IMR-90 (cell line): ENCODE measurements at regions not wholly inside any gene's neighbourhood (a gene's known extent, or its start where the extent isn't known, plus 50 kb on each side); places are given as distances from the start of the nearest gene placed in this dataset.

Experiments
- ATAC-seq: fragments of 200-7000 bp; cut with Tn5 transposase; 2 replicates; pipeline ENCODE4 v1.9.1; 2020; ENCODE audit warnings: low read depth, mild to moderate bottlenecking, moderate library complexity
- BruUV-seq: library from RNA; stranded (reverse); fragments of 400-500 nt; replicated peaks from 2 replicates; lab custom pipeline; 2021; lab: Mats Ljungman, UMichigan
- CTCF ChIA-PET: fragments of 300-600 bp; formaldehyde crosslinking; extraction: SDS; loops from one replicate; lab custom pipeline; 2021; ENCODE audit warnings: antibody characterized with exemption; lab: Yijun Ruan, JAX
- POLR2A ChIA-PET: fragments of 300-600 bp; sonication (Branson Sonifier 250); formaldehyde crosslinking; loops from one replicate; lab custom pipeline; 2022; ENCODE audit warnings: antibody characterized with exemption; ENCODE audit not compliant: unreplicated experiment; lab: Charles Lee
- DNase-seq: peaks from one replicate; pipeline ENCODE4 v3.0.0; 2013
- H2AFZ ChIP-seq: replicated peaks from 2 replicates; pipeline ENCODE3; 2013; ENCODE audit warnings: low read length, mild to moderate bottlenecking; ENCODE audit not compliant: poor library complexity
- H2AK5ac ChIP-seq: 2 replicates; pipeline ENCODE4 v1.6.1; 2013; ENCODE audit warnings: low read depth, low read length, inconsistent platforms
- H2AK9ac ChIP-seq: replicated peaks from 2 replicates; pipeline ENCODE3; 2013; ENCODE audit warnings: mild to moderate bottlenecking, low read depth, low read length, moderate library complexity; ENCODE audit not compliant: poor library complexity
- H2BK120ac ChIP-seq: 2 replicates; pipeline ENCODE4 v1.6.1; 2013; ENCODE audit warnings: low read depth, low read length, inconsistent platforms
- H2BK15ac ChIP-seq: 3 replicates; pipeline ENCODE4 v1.6.1; 2013; ENCODE audit warnings: low read depth, low read length, inconsistent platforms
- H2BK20ac ChIP-seq: 2 replicates; pipeline ENCODE4 v1.6.1; 2013; ENCODE audit warnings: low read depth, mild to moderate bottlenecking, inconsistent platforms, low read length, moderate library complexity
- H2BK5ac ChIP-seq: 2 replicates; pipeline ENCODE4 v1.6.1; 2013; ENCODE audit warnings: mild to moderate bottlenecking, low read depth, low read length, inconsistent platforms; ENCODE audit not compliant: poor library complexity, severe bottlenecking
- H3K14ac ChIP-seq: replicated peaks from 2 replicates; pipeline ENCODE4 v1.6.1; 2013; ENCODE audit warnings: low read depth, low read length, inconsistent platforms
- H3K18ac ChIP-seq: 2 replicates; pipeline ENCODE4 v1.6.1; 2013; ENCODE audit warnings: low read depth, low read length, control low read depth
- H3K23ac ChIP-seq: 2 replicates; pipeline ENCODE4 v1.6.1; 2013; ENCODE audit warnings: low read depth, low read length, inconsistent platforms
- H3K27ac ChIP-seq: 2 replicates; pipeline ENCODE4 v1.5.1; 2013; ENCODE audit warnings: mild to moderate bottlenecking, control low read depth, low read length; ENCODE audit not compliant: insufficient read depth
- H3K27me3 ChIP-seq: 2 replicates; pipeline ENCODE4 v1.6.1; 2013; ENCODE audit warnings: low read length; ENCODE audit not compliant: control insufficient read depth, insufficient read depth
- H3K36me3 ChIP-seq: 2 replicates; pipeline ENCODE4 v1.6.1; 2013; ENCODE audit warnings: low read length, mixed read lengths; ENCODE audit not compliant: control insufficient read depth, insufficient read depth
- H3K4ac ChIP-seq: 2 replicates; pipeline ENCODE4 v1.6.1; 2013; ENCODE audit warnings: low read depth, low read length, inconsistent platforms
- H3K4me1 ChIP-seq: 2 replicates; pipeline ENCODE4 v1.6.1; 2013; ENCODE audit warnings: low read length, mixed read lengths; ENCODE audit not compliant: control insufficient read depth, insufficient read depth
- H3K4me2 ChIP-seq: 2 replicates; pipeline ENCODE4 v1.6.1; 2013; ENCODE audit warnings: low read depth, mild to moderate bottlenecking, control low read depth, low read length, moderate library complexity
- H3K4me3 ChIP-seq: 2 replicates; pipeline ENCODE4 v1.5.1; 2013; ENCODE audit warnings: low read depth, mild to moderate bottlenecking, control low read depth, low read length, moderate library complexity; ENCODE audit not compliant: insufficient read depth
- H3K56ac ChIP-seq: 2 replicates; pipeline ENCODE4 v1.6.1; 2013; ENCODE audit warnings: low read length, inconsistent platforms; ENCODE audit not compliant: insufficient read depth; ENCODE audit errors: extremely low read depth
- H3K79me1 ChIP-seq, 2 experiments: 2 replicates each; pipeline ENCODE4 v1.6.1; 2013; ENCODE audit warnings: low read length in 2 of 2, inconsistent platforms in 1 of 2, low read depth in 1 of 2
- H3K9ac ChIP-seq: 2 replicates; pipeline ENCODE4 v1.6.1; 2013; ENCODE audit warnings: low read depth, low read length, control low read depth
- H3K9me1 ChIP-seq: 2 replicates; pipeline ENCODE4 v1.6.1; 2013; ENCODE audit warnings: low read length, inconsistent platforms; ENCODE audit not compliant: insufficient read depth
- H3K9me3 ChIP-seq: 2 replicates; pipeline ENCODE4 v1.6.1; 2013; ENCODE audit warnings: low read length; ENCODE audit not compliant: control insufficient read depth, insufficient read depth
- H4K20me1 ChIP-seq: 2 replicates; pipeline ENCODE4 v1.6.1; 2013; ENCODE audit warnings: low read length, inconsistent platforms; ENCODE audit not compliant: insufficient read depth
- H4K5ac ChIP-seq: 2 replicates; pipeline ENCODE4 v1.6.1; 2013; ENCODE audit warnings: mild to moderate bottlenecking, low read depth, low read length, control low read depth
- H4K8ac ChIP-seq, 2 experiments: 2 replicates each; pipeline ENCODE4 v1.6.1; 2013; ENCODE audit warnings: low read depth in 2 of 2, low read length in 2 of 2, control low read depth in 1 of 2, inconsistent platforms in 1 of 2
- H4K91ac ChIP-seq: 2 replicates; pipeline ENCODE4 v1.6.1; 2013; ENCODE audit warnings: low read depth, low read length, inconsistent platforms; ENCODE audit not compliant: insufficient read depth
- BHLHE40 ChIP-seq: fragments of 150-350 bp; IDR thresholded peaks from 2 replicates; pipeline ENCODE4 v1.6.1; 2016; ENCODE audit warnings: mild to moderate bottlenecking, low read depth, low read length
- FOS ChIP-seq: fragments of 150-350 bp; IDR thresholded peaks from 2 replicates; pipeline ENCODE4 v1.6.1; 2016; ENCODE audit warnings: low read depth, low read length
- MAZ ChIP-seq: IDR thresholded peaks from 2 replicates; pipeline ENCODE4 v1.6.1; 2012; ENCODE audit warnings: low read depth, mild to moderate bottlenecking, low read length, improper control_type of control experiment, moderate library complexity, borderline replicate concordance
- RAD21 ChIP-seq: IDR thresholded peaks from 2 replicates; pipeline ENCODE4 v1.6.1; 2012; ENCODE audit warnings: low read length, improper control_type of control experiment
- WGBS, 2 experiments: methylation state at CpG; one replicate each; pipeline versions ENCODE4 v1.1.5 to v1.1.7; 2013; ENCODE audit warnings: missing lambda C conversion rate in 2 of 2; ENCODE audit not compliant: insufficient read length in 1 of 2; ENCODE audit errors: extremely low coverage in 2 of 2; 5-methylcytosine and 5-hydroxymethylcytosine counted together
- dilution Hi-C: fragments of 300-500 bp; cut with HindIII; formaldehyde crosslinking; loops from one replicate; pipeline ENCODE4 v1.14.3; 2018; ENCODE audit warnings: low sequenced_read_pairs; ENCODE audit not compliant: unreplicated experiment
- in situ Hi-C: fragments of 300-500 bp; cut with MboI; formaldehyde crosslinking; loops from 3 replicates; pipeline ENCODE4 v1.14.3; 2019; ENCODE audit warnings: low sequenced_read_pairs, inconsistent platforms, mixed read lengths
- intact Hi-C: fragments of 100-400 bp; cut with micrococcal nuclease; formaldehyde crosslinking; loops from 2 replicates; pipeline ENCODE4 v1.10.0; 2022

GRCh38 chr2:121005453-121005852 lies 269.8 kb downstream of the GLI2 start:
- ChIA-PET CTCF (interaction anchor here (1.5 kb wide), 1 partner anchor 12 kb away, joined by 3 read pairs; no protein-coding TSS in a partner anchor), POLR2A (no interaction called here)
- no peak overlapping the region for H2AK9ac ChIP-seq
- no peak overlapping the region for H3K4me2 ChIP-seq
- H4K20me1 ChIP-seq, result no peaks in the 10 kb centered on the region
- H3K9ac ChIP-seq, result no peak overlapping the region
- H3K4ac ChIP-seq, result no peak overlapping the region
- TF ChIP-seq BHLHE40 (no peak), MAZ (no peak), FOS (no peak), RAD21 (no peak)
- no peak for DNase-seq
- H3K36me3 ChIP-seq, result no peaks in the 10 kb centered on the region
- H3K9me3 ChIP-seq, result peaks cover 6% of the 10 kb centered on the region; the same call in 1 of the 2 replicates
- dilution Hi-C loops (no loop called here), intact Hi-C loops (no loop called here), in situ Hi-C loops (no loop called here)
- no peak overlapping the region for H4K91ac ChIP-seq
- H3K9me1 ChIP-seq, result 0 out of 2 replicates have a peak, but pooled peaks cover 3% of the 10 kb centered on the region
- no peak overlapping the region for H3K27ac ChIP-seq
- H3K14ac ChIP-seq, result no peak overlapping the region
- no peak overlapping the region for H3K56ac ChIP-seq
- no peak overlapping the region for H4K8ac ChIP-seq
- H2BK15ac ChIP-seq, result no peak overlapping the region
- no peak overlapping the region for H3K23ac ChIP-seq
- no peaks in the 10 kb centered on the region for H3K4me1 ChIP-seq
- WGBS, 2 experiments, result 43% methylated on average over 3 of the region's 3 CpGs; no CpG with 5 or more reads in 1 of the 2 experiments
- H3K27me3 ChIP-seq, result peaks cover 30% of the 10 kb centered on the region
- no peak overlapping the region for H2BK5ac ChIP-seq
- H3K18ac ChIP-seq, result no peak overlapping the region
- no peak overlapping the region for H2AK5ac ChIP-seq
- no peak overlapping the region for H3K4me3 ChIP-seq
- no peak overlapping the region for H2AFZ ChIP-seq
- no peaks in the 10 kb centered on the region for H3K79me1 ChIP-seq
- BruUV-seq, result no TSS peak
- no peak overlapping the region for H2BK120ac ChIP-seq
- ATAC-seq, result no peak
- no peak overlapping the region for H2BK20ac ChIP-seq
- H4K5ac ChIP-seq, result no peak overlapping the region
